ENCODE measurements at regions not wholly inside any gene's neighbourhood (a gene's known extent, or its start where the extent isn't known, plus 50 kb on each side); places are given as distances from the start of the nearest gene placed in this dataset.

DNA sequence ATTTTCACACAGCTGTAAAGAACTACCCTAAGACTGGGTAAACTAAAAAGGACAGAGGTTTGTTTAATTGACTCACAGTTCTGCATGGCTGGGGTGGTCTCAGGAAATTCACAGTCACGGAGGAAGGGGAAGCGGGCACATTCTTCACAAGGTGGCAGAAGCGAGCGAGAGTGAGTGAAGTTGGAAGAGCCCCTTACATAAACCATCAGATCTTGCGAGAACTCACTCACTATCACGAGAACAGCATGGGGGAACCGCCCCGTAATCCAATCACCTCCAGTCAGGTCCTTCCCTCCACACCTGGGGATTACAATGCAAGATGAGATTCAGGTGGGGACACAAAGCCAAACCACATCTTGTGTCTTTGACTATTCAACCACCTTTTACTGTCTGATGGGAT, 700.5 kb downstream of the TENT5A start:
- Histone ChIP-seq H3K27ac (ENCODE audit: low read depth, low read length) (no peak overlapping the region), H3K27me3 (ENCODE audit: insufficient read depth, low read length) (no peaks in the 10 kb centered on the region), H3K4me2 (ENCODE audit: low read length) (no peak overlapping the region), H3K79me2 (ENCODE audit: insufficient read depth, low read length) (no peaks in the 10 kb centered on the region), H3K4me3 (replicated peaks in 1 of 2; ENCODE audit: low read depth in 1 of 2, low read length in 2 of 2) (no peak overlapping the region), H3K9me2 (ENCODE audit: insufficient read depth) (no peaks in the 10 kb centered on the region), H3K4me1 (ENCODE audit: control insufficient read depth in 1 of 2, insufficient read depth in 2 of 2, low read length in 2 of 2) (no peaks in the 10 kb centered on the region), H3K9ac (ENCODE audit: low read length) (no peak overlapping the region), H4K20me1 (ENCODE audit: insufficient read depth) (no peaks in the 10 kb centered on the region), H3K9me3 (ENCODE audit: control insufficient read depth in 1 of 2, insufficient read depth in 1 of 2, low read depth in 1 of 2, low read length in 2 of 2) (no peaks in the 10 kb centered on the region), H2AFZ (ENCODE audit: low read depth, low read length, poor library complexity, severe bottlenecking) (no peak overlapping the region), H3K36me3 (ENCODE audit: control insufficient read depth in 1 of 2, insufficient read depth in 2 of 2, low read length in 2 of 2) (no peaks in the 10 kb centered on the region)
- BruUV-seq (replicated peaks) = no TSS peak
- no peak for TF ChIP-seq EZH2phosphoT487 (IDR thresholded peaks at IDR 0.05; ENCODE audit: borderline replicate concordance)
- TF ChIP-seq, protein P1, sequence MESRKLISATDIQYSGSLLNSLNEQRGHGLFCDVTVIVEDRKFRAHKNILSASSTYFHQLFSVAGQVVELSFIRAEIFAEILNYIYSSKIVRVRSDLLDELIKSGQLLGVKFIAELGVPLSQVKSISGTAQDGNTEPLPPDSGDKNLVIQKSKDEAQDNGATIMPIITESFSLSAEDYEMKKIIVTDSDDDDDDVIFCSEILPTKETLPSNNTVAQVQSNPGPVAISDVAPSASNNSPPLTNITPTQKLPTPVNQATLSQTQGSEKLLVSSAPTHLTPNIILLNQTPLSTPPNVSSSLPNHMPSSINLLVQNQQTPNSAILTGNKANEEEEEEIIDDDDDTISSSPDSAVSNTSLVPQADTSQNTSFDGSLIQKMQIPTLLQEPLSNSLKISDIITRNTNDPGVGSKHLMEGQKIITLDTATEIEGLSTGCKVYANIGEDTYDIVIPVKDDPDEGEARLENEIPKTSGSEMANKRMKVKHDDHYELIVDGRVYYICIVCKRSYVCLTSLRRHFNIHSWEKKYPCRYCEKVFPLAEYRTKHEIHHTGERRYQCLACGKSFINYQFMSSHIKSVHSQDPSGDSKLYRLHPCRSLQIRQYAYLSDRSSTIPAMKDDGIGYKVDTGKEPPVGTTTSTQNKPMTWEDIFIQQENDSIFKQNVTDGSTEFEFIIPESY (IDR thresholded peaks at IDR 0.05; ENCODE audit: extremely low read depth, insufficient replicate concordance, low read length) = no peak
- TF ChIP-seq ZNF274 (IDR thresholded peaks at IDR 0.05; ENCODE audit: low read depth, low read length) = no peak
- TF ChIP-seq POLR2AphosphoS5 (IDR thresholded peaks at IDR 0.05; ENCODE audit: low read depth, low read length) = no peak
- no peak for TF ChIP-seq JUND (IDR thresholded peaks at IDR 0.05)
- TF ChIP-seq SP1 (IDR thresholded peaks at IDR 0.05; ENCODE audit: low read depth) = no peak
- TF ChIP-seq, protein P2, sequence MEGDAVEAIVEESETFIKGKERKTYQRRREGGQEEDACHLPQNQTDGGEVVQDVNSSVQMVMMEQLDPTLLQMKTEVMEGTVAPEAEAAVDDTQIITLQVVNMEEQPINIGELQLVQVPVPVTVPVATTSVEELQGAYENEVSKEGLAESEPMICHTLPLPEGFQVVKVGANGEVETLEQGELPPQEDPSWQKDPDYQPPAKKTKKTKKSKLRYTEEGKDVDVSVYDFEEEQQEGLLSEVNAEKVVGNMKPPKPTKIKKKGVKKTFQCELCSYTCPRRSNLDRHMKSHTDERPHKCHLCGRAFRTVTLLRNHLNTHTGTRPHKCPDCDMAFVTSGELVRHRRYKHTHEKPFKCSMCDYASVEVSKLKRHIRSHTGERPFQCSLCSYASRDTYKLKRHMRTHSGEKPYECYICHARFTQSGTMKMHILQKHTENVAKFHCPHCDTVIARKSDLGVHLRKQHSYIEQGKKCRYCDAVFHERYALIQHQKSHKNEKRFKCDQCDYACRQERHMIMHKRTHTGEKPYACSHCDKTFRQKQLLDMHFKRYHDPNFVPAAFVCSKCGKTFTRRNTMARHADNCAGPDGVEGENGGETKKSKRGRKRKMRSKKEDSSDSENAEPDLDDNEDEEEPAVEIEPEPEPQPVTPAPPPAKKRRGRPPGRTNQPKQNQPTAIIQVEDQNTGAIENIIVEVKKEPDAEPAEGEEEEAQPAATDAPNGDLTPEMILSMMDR (IDR thresholded peaks at IDR 0.05 in 2 of 3, conservative IDR thresholded peaks at IDR 0.05 in 1 of 3; ENCODE audit: borderline replicate concordance in 1 of 3, insufficient read depth in 1 of 3, low read depth in 2 of 3, low read length in 2 of 3) = no peak
- TF ChIP-seq, protein P3, sequence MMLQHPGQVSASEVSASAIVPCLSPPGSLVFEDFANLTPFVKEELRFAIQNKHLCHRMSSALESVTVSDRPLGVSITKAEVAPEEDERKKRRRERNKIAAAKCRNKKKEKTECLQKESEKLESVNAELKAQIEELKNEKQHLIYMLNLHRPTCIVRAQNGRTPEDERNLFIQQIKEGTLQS (IDR thresholded peaks at IDR 0.05) = no peak
- TF ChIP-seq ELF1 (IDR thresholded peaks at IDR 0.05; ENCODE audit: borderline replicate concordance, low read depth) = no peak
- no peak for TF ChIP-seq POLR2A (IDR thresholded peaks at IDR 0.05; ENCODE audit: borderline replicate concordance, extremely low read depth, insufficient read depth, insufficient read length)
- TF ChIP-seq SIN3A (IDR thresholded peaks at IDR 0.05; ENCODE audit: low read depth) = no peak
- no peak for TF ChIP-seq RAD21 (IDR thresholded peaks at IDR 0.05; ENCODE audit: low read depth)
- no peak for TF ChIP-seq SRF (IDR thresholded peaks at IDR 0.05; ENCODE audit: low read depth)
- TF ChIP-seq FOSL1 (IDR thresholded peaks at IDR 0.05; ENCODE audit: low read depth) = no peak
- TF ChIP-seq TCF7L2 (IDR thresholded peaks at IDR 0.05; ENCODE audit: borderline replicate concordance, extremely low read depth, insufficient read depth, insufficient read length) = no peak
- TF ChIP-seq EGR1 (IDR thresholded peaks at IDR 0.05; ENCODE audit: low read depth) = no peak
- TF ChIP-seq, protein P4, sequence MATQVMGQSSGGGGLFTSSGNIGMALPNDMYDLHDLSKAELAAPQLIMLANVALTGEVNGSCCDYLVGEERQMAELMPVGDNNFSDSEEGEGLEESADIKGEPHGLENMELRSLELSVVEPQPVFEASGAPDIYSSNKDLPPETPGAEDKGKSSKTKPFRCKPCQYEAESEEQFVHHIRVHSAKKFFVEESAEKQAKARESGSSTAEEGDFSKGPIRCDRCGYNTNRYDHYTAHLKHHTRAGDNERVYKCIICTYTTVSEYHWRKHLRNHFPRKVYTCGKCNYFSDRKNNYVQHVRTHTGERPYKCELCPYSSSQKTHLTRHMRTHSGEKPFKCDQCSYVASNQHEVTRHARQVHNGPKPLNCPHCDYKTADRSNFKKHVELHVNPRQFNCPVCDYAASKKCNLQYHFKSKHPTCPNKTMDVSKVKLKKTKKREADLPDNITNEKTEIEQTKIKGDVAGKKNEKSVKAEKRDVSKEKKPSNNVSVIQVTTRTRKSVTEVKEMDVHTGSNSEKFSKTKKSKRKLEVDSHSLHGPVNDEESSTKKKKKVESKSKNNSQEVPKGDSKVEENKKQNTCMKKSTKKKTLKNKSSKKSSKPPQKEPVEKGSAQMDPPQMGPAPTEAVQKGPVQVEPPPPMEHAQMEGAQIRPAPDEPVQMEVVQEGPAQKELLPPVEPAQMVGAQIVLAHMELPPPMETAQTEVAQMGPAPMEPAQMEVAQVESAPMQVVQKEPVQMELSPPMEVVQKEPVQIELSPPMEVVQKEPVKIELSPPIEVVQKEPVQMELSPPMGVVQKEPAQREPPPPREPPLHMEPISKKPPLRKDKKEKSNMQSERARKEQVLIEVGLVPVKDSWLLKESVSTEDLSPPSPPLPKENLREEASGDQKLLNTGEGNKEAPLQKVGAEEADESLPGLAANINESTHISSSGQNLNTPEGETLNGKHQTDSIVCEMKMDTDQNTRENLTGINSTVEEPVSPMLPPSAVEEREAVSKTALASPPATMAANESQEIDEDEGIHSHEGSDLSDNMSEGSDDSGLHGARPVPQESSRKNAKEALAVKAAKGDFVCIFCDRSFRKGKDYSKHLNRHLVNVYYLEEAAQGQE (IDR thresholded peaks at IDR 0.05; ENCODE audit: low read depth) = no peak
- TF ChIP-seq, protein P5, sequence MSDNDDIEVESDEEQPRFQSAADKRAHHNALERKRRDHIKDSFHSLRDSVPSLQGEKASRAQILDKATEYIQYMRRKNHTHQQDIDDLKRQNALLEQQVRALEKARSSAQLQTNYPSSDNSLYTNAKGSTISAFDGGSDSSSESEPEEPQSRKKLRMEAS (IDR thresholded peaks at IDR 0.05) = no peak
- DNase-seq (ENCODE audit: low read depth, low spot score) = no peak
- no peak for ATAC-seq
- intact Hi-C loops (cut with micrococcal nuclease) = no loop called here
- RAD21 ChIA-PET (ENCODE audit: low non-redundant PET in 1 of 2, low total read pairs in 2 of 2, uncharacterized antibody in 2 of 2, unreplicated experiment in 2 of 2) = no interaction called here
- CTCF ChIA-PET = no interaction called here
- POLR2A ChIA-PET = no interaction called here
